ENCODE measurements at regions not wholly inside any gene's neighbourhood (a gene's known extent, or its start where the extent isn't known, plus 50 kb on each side); places are given as distances from the start of the nearest gene placed in this dataset.

DNA sequence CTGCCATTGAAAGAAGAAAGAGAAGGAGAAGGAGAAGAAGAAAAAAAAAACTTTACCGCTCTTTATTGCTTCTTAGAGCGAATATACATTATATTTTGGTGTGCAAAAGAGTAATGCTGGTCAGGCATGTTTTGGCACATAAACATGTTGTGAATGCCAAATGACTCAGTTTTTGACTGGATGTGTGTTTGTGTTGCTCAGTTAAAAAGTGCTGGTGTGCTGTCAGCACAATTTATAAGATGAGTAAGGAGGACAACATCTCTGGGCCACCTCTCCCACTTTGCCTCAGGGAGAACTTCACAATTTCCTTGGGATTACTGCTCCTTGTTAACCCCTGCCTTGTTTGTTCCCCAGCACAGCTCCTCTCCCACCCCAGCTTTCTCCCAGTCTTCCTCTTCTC is 584.8 kb downstream of the ETNK1 start (continued):
- TF ChIP-seq EGR1 (IDR thresholded peaks at IDR 0.05; ENCODE audit: low read depth in 2 of 2): no peak
- TF ChIP-seq FOXA1 (IDR thresholded peaks at IDR 0.05): no peak
- TF ChIP-seq, protein P1, sequence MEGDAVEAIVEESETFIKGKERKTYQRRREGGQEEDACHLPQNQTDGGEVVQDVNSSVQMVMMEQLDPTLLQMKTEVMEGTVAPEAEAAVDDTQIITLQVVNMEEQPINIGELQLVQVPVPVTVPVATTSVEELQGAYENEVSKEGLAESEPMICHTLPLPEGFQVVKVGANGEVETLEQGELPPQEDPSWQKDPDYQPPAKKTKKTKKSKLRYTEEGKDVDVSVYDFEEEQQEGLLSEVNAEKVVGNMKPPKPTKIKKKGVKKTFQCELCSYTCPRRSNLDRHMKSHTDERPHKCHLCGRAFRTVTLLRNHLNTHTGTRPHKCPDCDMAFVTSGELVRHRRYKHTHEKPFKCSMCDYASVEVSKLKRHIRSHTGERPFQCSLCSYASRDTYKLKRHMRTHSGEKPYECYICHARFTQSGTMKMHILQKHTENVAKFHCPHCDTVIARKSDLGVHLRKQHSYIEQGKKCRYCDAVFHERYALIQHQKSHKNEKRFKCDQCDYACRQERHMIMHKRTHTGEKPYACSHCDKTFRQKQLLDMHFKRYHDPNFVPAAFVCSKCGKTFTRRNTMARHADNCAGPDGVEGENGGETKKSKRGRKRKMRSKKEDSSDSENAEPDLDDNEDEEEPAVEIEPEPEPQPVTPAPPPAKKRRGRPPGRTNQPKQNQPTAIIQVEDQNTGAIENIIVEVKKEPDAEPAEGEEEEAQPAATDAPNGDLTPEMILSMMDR (IDR thresholded peaks at IDR 0.05; ENCODE audit: low read depth, low read length, missing input control): no peak
- no peak for TF ChIP-seq RXRA (IDR thresholded peaks at IDR 0.05)

DNA sequence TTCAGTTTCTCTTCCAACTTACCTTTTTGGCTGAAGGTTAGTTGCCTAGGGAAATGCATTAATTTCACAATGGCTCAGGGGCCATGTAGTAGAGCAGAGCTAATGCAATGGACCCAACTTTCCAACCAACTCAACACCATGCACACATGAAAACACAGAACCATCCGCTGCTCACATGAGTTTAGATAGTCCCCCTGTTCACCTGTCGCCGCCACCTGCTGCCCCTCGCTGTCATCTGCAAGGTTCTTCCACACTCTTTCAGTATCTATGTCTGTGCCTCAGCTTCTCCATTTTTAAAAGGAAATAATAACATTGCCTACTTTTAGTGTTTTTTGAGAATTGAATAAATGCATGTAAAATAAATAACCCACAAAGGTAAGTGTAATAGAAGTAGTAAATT is 585.6 kb downstream of the ETNK1 start:
- Histone ChIP-seq H3K4me1 (ENCODE audit: control insufficient read depth in 4 of 4, insufficient read depth in 4 of 4, low read length in 3 of 4) (no peaks in the 10 kb centered on the region), H3K36me3 (ENCODE audit: control insufficient read depth in 4 of 4, insufficient read depth in 3 of 4, low read depth in 1 of 4, low read length in 3 of 4) (no peaks in the 10 kb centered on the region), H3K9me3 (ENCODE audit: control insufficient read depth in 4 of 4, low read length in 3 of 4) (peaks cover 0 to 7% (median 1%) of the 10 kb centered on the region in 4 donors), H3K27ac (ENCODE audit: low read depth in 1 of 2, low read length in 2 of 2) (no peak overlapping the region), H3K9ac (ENCODE audit: low read depth in 1 of 2, low read length in 2 of 2) (no peak overlapping the region), H3K4me3 (ENCODE audit: low read depth in 1 of 3, low read length in 3 of 3) (no peak overlapping the region), H3K27me3 (ENCODE audit: control insufficient read depth in 4 of 4, insufficient read depth in 4 of 4, low read length in 3 of 4) (no peaks in the 10 kb centered on the region)
- DNase-seq (ENCODE audit: low spot score): no peak
- TF ChIP-seq FOXA1 (IDR thresholded peaks at IDR 0.05) (no peak), NR2F2 (IDR thresholded peaks at IDR 0.05) (no peak), YY1 (IDR thresholded peaks at IDR 0.05) (no peak), HNF4G (IDR thresholded peaks at IDR 0.05) (no peak), EGR1 (IDR thresholded peaks at IDR 0.05; ENCODE audit: low read depth in 2 of 2) (no peak), RAD21 (IDR thresholded peaks at IDR 0.05) (no peak), HNF4A (conservative IDR thresholded peaks at IDR 0.05) (no peak), SP1 (IDR thresholded peaks at IDR 0.05) (no peak), RXRA (IDR thresholded peaks at IDR 0.05) (no peak), TAF1 (conservative IDR thresholded peaks at IDR 0.05) (no peak), FOXA2 (IDR thresholded peaks at IDR 0.05) (no peak)
- TF ChIP-seq, protein P2, sequence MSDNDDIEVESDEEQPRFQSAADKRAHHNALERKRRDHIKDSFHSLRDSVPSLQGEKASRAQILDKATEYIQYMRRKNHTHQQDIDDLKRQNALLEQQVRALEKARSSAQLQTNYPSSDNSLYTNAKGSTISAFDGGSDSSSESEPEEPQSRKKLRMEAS (IDR thresholded peaks at IDR 0.05): no peak
- TF ChIP-seq, protein P3, sequence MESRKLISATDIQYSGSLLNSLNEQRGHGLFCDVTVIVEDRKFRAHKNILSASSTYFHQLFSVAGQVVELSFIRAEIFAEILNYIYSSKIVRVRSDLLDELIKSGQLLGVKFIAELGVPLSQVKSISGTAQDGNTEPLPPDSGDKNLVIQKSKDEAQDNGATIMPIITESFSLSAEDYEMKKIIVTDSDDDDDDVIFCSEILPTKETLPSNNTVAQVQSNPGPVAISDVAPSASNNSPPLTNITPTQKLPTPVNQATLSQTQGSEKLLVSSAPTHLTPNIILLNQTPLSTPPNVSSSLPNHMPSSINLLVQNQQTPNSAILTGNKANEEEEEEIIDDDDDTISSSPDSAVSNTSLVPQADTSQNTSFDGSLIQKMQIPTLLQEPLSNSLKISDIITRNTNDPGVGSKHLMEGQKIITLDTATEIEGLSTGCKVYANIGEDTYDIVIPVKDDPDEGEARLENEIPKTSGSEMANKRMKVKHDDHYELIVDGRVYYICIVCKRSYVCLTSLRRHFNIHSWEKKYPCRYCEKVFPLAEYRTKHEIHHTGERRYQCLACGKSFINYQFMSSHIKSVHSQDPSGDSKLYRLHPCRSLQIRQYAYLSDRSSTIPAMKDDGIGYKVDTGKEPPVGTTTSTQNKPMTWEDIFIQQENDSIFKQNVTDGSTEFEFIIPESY (IDR thresholded peaks at IDR 0.05): no peak
- TF ChIP-seq, protein P4, sequence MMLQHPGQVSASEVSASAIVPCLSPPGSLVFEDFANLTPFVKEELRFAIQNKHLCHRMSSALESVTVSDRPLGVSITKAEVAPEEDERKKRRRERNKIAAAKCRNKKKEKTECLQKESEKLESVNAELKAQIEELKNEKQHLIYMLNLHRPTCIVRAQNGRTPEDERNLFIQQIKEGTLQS (IDR thresholded peaks at IDR 0.05): no peak
- TF ChIP-seq, protein P1 (IDR thresholded peaks at IDR 0.05; ENCODE audit: low read depth, low read length, missing input control): no peak
- WGBS: 98% methylated on average over 4 of the region's 4 CpGs

Data from liver (tissue), 8 donors.